ENCODE measurements at regions not wholly inside any gene's neighbourhood (a gene's known extent, or its start where the extent isn't known, plus 50 kb on each side); places are given as distances from the start of the nearest gene placed in this dataset.

- no peak for TF ChIP-seq CTCF (IDR thresholded peaks at IDR 0.05 in 4 of 5, conservative IDR thresholded peaks at IDR 0.05 in 1 of 5)
- no peak for TF ChIP-seq POLR2A (IDR thresholded peaks at IDR 0.05)
Observed at GRCh38 chr16:60788631-60789030, 1247.6 kb downstream of the CDH8 start.
